HEK293T (cell line): ENCODE measurements at regions not wholly inside any gene's neighbourhood (a gene's known extent, or its start where the extent isn't known, plus 50 kb on each side); places are given as distances from the start of the nearest gene placed in this dataset.
"Not testable (repeated sequence)": the region's sequence is repeated elsewhere in the genome, so short reads cannot be mapped to it uniquely, and the experiment has no call there.

ENCODE experiments used
- ARNT ChIP-seq: fragments of 450-650 bp; IDR thresholded peaks from 2 replicates; pipeline ENCODE4 v1.6.1; 2017; ENCODE audit warnings: mild to moderate bottlenecking
- BHLHE40 ChIP-seq: fragments of 450-650 bp; IDR thresholded peaks from 2 replicates; pipeline ENCODE4 v1.6.1; 2016; ENCODE audit warnings: mild to moderate bottlenecking, moderate library complexity, borderline replicate concordance
- ELF4 ChIP-seq: fragments of 450-650 bp; IDR thresholded peaks from 2 replicates; pipeline ENCODE4 v1.6.1; 2017; ENCODE audit warnings: antibody characterized with exemption
- FOXK2 ChIP-seq: fragments of 450-650 bp; IDR thresholded peaks from 2 replicates; pipeline ENCODE4 v1.6.1; 2016; ENCODE audit warnings: mild to moderate bottlenecking
- FOXM1 ChIP-seq: fragments of 450-650 bp; IDR thresholded peaks from 2 replicates; pipeline ENCODE4 v1.6.1; 2017; ENCODE audit warnings: mild to moderate bottlenecking, borderline replicate concordance
- HDGF ChIP-seq: fragments of 450-650 bp; IDR thresholded peaks from 2 replicates; pipeline ENCODE4 v1.6.1; 2017; ENCODE audit warnings: antibody characterized with exemption, borderline replicate concordance
- SP1 ChIP-seq: fragments of 450-650 bp; IDR thresholded peaks from 2 replicates; pipeline ENCODE4 v1.6.1; 2017
- SUZ12 ChIP-seq: fragments of 450-650 bp; IDR thresholded peaks from 2 replicates; pipeline ENCODE4 v1.6.1; 2016; ENCODE audit warnings: mild to moderate bottlenecking
- TARDBP ChIP-seq: fragments of 450-650 bp; IDR thresholded peaks from 2 replicates; pipeline ENCODE4 v1.6.1; 2016
- ZNF384 ChIP-seq: fragments of 450-650 bp; IDR thresholded peaks from 2 replicates; pipeline ENCODE4 v1.6.1; 2016

DNA sequence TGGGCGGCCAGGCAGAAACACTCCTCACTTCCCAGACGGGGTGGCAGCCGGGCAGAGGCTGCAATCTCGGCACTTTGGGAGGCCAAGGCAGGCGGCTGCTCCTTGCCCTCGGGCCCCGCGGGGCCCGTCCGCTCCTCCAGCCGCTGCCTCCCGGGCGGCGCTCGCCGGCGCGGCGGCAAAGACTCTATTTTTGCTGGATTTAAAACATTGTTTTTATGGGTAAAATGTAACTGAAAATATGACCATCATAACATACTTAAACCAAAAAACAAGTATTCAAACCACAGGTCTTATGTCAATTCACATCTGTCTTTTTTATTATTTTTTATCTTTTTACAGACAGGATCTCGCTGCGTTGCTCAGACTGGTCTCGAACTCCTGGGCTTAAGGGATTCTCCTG is 65.9 kb upstream of the SLC35C1 start:
- TF ChIP-seq SUZ12, FOXK2, HDGF, BHLHE40, TARDBP, SP1, ARNT, FOXM1, ZNF384, ELF4: not testable (repeated sequence)
